Non-pigmented ciliary epithelial cell (primary cell): ENCODE measurements at regions not wholly inside any gene's neighbourhood (a gene's known extent, or its start where the extent isn't known, plus 50 kb on each side); places are given as distances from the start of the nearest gene placed in this dataset.

Experiments
- DNase-seq: peaks from one replicate; pipeline ENCODE4 v3.0.0-alpha.2; 2010; ENCODE audit warnings: low read depth

- no peak for DNase-seq
Observed at GRCh38 chr17:79192503-79193351, 118.1 kb downstream of the ENGASE start.

- no peak for DNase-seq
Observed at GRCh38 chr17:79191270-79191934, 116.8 kb downstream of the ENGASE start.

GRCh38 chr17:79189305-79189704 is 114.7 kb downstream of the ENGASE start:
- DNase-seq = no peak

- DNase-seq = no peak
Observed at GRCh38 chr17:79188685-79189084, 114.1 kb downstream of the ENGASE start.

GRCh38 chr17:79188048-79188447 is 113.4 kb downstream of the ENGASE start:
- no peak for DNase-seq

GRCh38 chr17:79187186-79187585 is 112.6 kb downstream of the ENGASE start:
- no peak for DNase-seq

- DNase-seq = no peak
Observed at GRCh38 chr17:79186406-79186805, 111.8 kb downstream of the ENGASE start.

- DNase-seq = no peak
Observed at GRCh38 chr17:79185671-79186070, 111.0 kb downstream of the ENGASE start.

- DNase-seq = no peak
Observed at GRCh38 chr17:79184219-79184618, 109.6 kb downstream of the ENGASE start.

GRCh38 chr17:79183293-79184158 is 108.9 kb downstream of the ENGASE start:
- no peak for DNase-seq

GRCh38 chr17:79183043-79183292 is 108.3 kb downstream of the ENGASE start:
- no peak for DNase-seq

GRCh38 chr17:79182176-79183042 is 107.8 kb downstream of the ENGASE start:
- DNase-seq = no peak

- no peak for DNase-seq
Observed at GRCh38 chr17:79180358-79181005, 105.9 kb downstream of the ENGASE start.

GRCh38 chr17:79179334-79179733 is 104.7 kb downstream of the ENGASE start:
- DNase-seq = no peak

GRCh38 chr17:79177877-79178276 is 103.3 kb downstream of the ENGASE start:
- no peak for DNase-seq

- DNase-seq = no peak
Observed at GRCh38 chr17:79176792-79177601, 102.4 kb downstream of the ENGASE start.

- DNase-seq = no peak
Observed at GRCh38 chr17:79174905-79175856, 100.6 kb downstream of the ENGASE start.

- no peak for DNase-seq
Observed at GRCh38 chr17:79174193-79174765, 99.7 kb downstream of the ENGASE start.

GRCh38 chr17:79171188-79171587 is 96.6 kb downstream of the ENGASE start:
- no peak for DNase-seq
